Heart right ventricle (tissue), 16 donors: ENCODE measurements at regions not wholly inside any gene's neighbourhood (a gene's known extent, or its start where the extent isn't known, plus 50 kb on each side); places are given as distances from the start of the nearest gene placed in this dataset.
A peak's percentile ranks its signal among the peaks of the same experiment; 100 is the strongest.

Experiments used
- ATAC-seq, 8 donors: fragments of 200-7000 bp; cut with Tn5 transposase; one replicate each; pipeline ENCODE4 v1.9.1; 2020; ENCODE audit warnings: mild to moderate bottlenecking in 8 of 8, moderate library complexity in 8 of 8, moderate number of reproducible peaks in 1 of 8
- DNase-seq, 2 donors: peaks; one replicate each; pipeline ENCODE4 v3.0.0-alpha.2; 2020
- H3K27ac ChIP-seq, 10 donors: fragments of 200-600 bp; sonication (generic) in 2 of 10; one replicate each; pipeline versions ENCODE4 v1.5.0 to v1.8.0; 2020 to 2022; ENCODE audit warnings: mild to moderate bottlenecking in 3 of 10
- H3K27me3 ChIP-seq, 7 donors: fragments of 200-600 bp; one replicate each; pipeline ENCODE4 v1.8.0; 2021 to 2022; ENCODE audit warnings: mild to moderate bottlenecking in 2 of 7
- H3K36me3 ChIP-seq, 9 donors: fragments of 200-600 bp; sonication (generic) in 1 of 9; one replicate each; pipeline versions ENCODE4 v1.5.0 to v1.8.0; 2020 to 2022; ENCODE audit warnings: mild to moderate bottlenecking in 2 of 9
- H3K4me1 ChIP-seq, 9 donors: fragments of 200-600 bp; sonication (generic) in 1 of 9; one replicate each; pipeline versions ENCODE4 v1.5.0 to v1.8.0; 2020 to 2022; ENCODE audit warnings: mild to moderate bottlenecking in 4 of 9
- H3K4me3 ChIP-seq, 10 donors: fragments of 200-600 bp; sonication (generic) in 2 of 10; one replicate each; pipeline versions ENCODE4 v1.5.0 to v1.8.0; 2020 to 2022; ENCODE audit warnings: mild to moderate bottlenecking in 7 of 10, moderate library complexity in 2 of 10
- H3K9me3 ChIP-seq, 11 donors: fragments of 200-600 bp in 10 of 11; sonication (generic) in 2 of 11; one replicate each; pipeline versions ENCODE4 v1.5.0 to v1.8.0; 2013 to 2022; ENCODE audit warnings: mild to moderate bottlenecking in 2 of 11, control low read depth in 1 of 11, moderate library complexity in 1 of 11
- CTCF ChIP-seq, 9 donors: fragments of 200-600 bp; sonication (generic) in 2 of 9; IDR thresholded peaks; one replicate each; pipeline versions ENCODE4 v1.5.0 to v1.8.0; 2021 to 2022; ENCODE audit warnings: antibody characterized with exemption in 9 of 9, mild to moderate bottlenecking in 5 of 9, moderate library complexity in 1 of 9
- WGBS, 2 donors: extraction: QIAGEN DNeasy Blood & Tissue Kit; methylation state at CpG; one replicate each; pipeline ENCODE4 v1.1.7; 2013; ENCODE audit warnings: inconsistent platforms in 1 of 2; 5-methylcytosine and 5-hydroxymethylcytosine counted together
- intact Hi-C, 10 donors: fragments of 100-400 bp; cut with DNase I; formaldehyde crosslinking; loops; one replicate each; pipeline versions ENCODE4 v1.11.1 to v1.14.2; 2022
- donor health status: Arrhythmogenic right ventricular cardiomyopathy.
- donor health status: ischemic (EF 13 %, LVEDD 7.1; RV severe dilation, severe dysfunction).
- donor health status: healthy with polysubstance abuse.
- donor health status: DM: no; HTN: yes; CAD: no.
- donor health status: DM: no; HTN: no; CAD: no.
- donor health status: ischemic (EF 25% LVEDD 6.9; RV normal size, moderate dysfunction).
- donor health status: ischemic (EF 25% LVEDD 5.7; RV mildly dilated, moderate dysfunction).
- donor health status: healthy.
- donor health status: DM: yes; HTN: yes; CAD: no.
- donor health status: Ischemic cardiomyopathy.
- donor health status: ischemic (EF 35%, LVEDD 5.7; RV mildly dilated, moderate dysfunction).
- donor health status: nonischemic (EF 11% LVEDD 7.7; RV severe dilation, severe dysfunction).
- donor health status: DM: yes; HTN: yes; CAD: no.
- donor health status: PGD.
- donor health status: ischemic (EF 29% LVEDD 5.4; RV normal size, mild dysfunction).
- donor health status: nonischemic (EF 23%, LVEDD 6.1; RV moderate dilation, normal function).

GRCh38 chr4:85149676-85150075, 183.2 kb upstream of the WDFY3 start:
- DNase-seq, result no peak
- peak in 5 of 8 donors; percentile 34 to 76 (median 57) for ATAC-seq
- no peak overlapping the region for H3K4me3 ChIP-seq
- peaks cover 0 to 30% (median 15%) of the 10 kb centered on the region in 9 donors for H3K4me1 ChIP-seq
- no peaks in the 10 kb centered on the region for H3K27me3 ChIP-seq
- 78 to 83% methylated on average over 1 of the region's 1 CpG for WGBS, 2 donors
- intact Hi-C loops, result loop anchor here (5.0 to 10.0 kb wide), 15 partner anchors 62 to 895 kb away; no protein-coding TSS in a partner anchor
- TF ChIP-seq CTCF (IDR thresholded peaks at IDR 0.05), result no peak
- H3K9me3 ChIP-seq, result no peaks in the 10 kb centered on the region
- peak overlapping the region in 1 of 10 donors; percentile 11 for H3K27ac ChIP-seq
- no peaks in the 10 kb centered on the region for H3K36me3 ChIP-seq

- no peak for DNase-seq
- no peaks in the 10 kb centered on the region for H3K36me3 ChIP-seq
- intact Hi-C loops, result loop anchor here in 4 of 10 donors (5.0 to 10.0 kb wide), 4 partner anchors 591 to 816 kb away; no protein-coding TSS in a partner anchor
- WGBS, 2 donors, result 74 to 76% methylated on average over 1 of the region's 1 CpG
- H3K27me3 ChIP-seq, result no peaks in the 10 kb centered on the region
- ATAC-seq, result no peak
- no peak for TF ChIP-seq CTCF (IDR thresholded peaks at IDR 0.05)
- no peak overlapping the region for H3K4me3 ChIP-seq
- peaks cover 0 to 30% (median 15%) of the 10 kb centered on the region in 9 donors for H3K4me1 ChIP-seq
- peak overlapping the region in 1 of 10 donors; percentile 28 for H3K27ac ChIP-seq
- H3K9me3 ChIP-seq, result no peaks in the 10 kb centered on the region
Observed at GRCh38 chr4:85151371-85151770, 184.9 kb upstream of the WDFY3 start.

- no peaks in the 10 kb centered on the region for H3K36me3 ChIP-seq
- WGBS, 2 donors, result 71 to 84% methylated on average over 2 of the region's 2 CpGs
- intact Hi-C loops, result loop anchor here in 4 of 10 donors (5.0 to 10.0 kb wide), 4 partner anchors 591 to 816 kb away; no protein-coding TSS in a partner anchor
- H3K9me3 ChIP-seq, result no peaks in the 10 kb centered on the region
- H3K27me3 ChIP-seq, result no peaks in the 10 kb centered on the region
- H3K4me3 ChIP-seq, result no peak overlapping the region
- peaks cover 0 to 30% (median 15%) of the 10 kb centered on the region in 9 donors for H3K4me1 ChIP-seq
- TF ChIP-seq CTCF (IDR thresholded peaks at IDR 0.05), result no peak
- peak overlapping the region in 1 of 10 donors; percentile 28 for H3K27ac ChIP-seq
- ATAC-seq, result no peak
- DNase-seq, result no peak
Observed at GRCh38 chr4:85151786-85152185, 185.3 kb upstream of the WDFY3 start.

- intact Hi-C loops, result loop anchor here in 4 of 10 donors (5.0 to 10.0 kb wide), 4 partner anchors 590 to 815 kb away; no protein-coding TSS in a partner anchor
- ATAC-seq (no peak), DNase-seq (no peak)
- Histone ChIP-seq H3K27ac (peak overlapping the region in 1 of 10 donors; percentile 16), H3K9me3 (no peaks in the 10 kb centered on the region), H3K4me1 (peaks cover 0 to 30% (median 12%) of the 10 kb centered on the region in 9 donors), H3K4me3 (no peak overlapping the region), H3K36me3 (no peaks in the 10 kb centered on the region), H3K27me3 (no peaks in the 10 kb centered on the region)
- WGBS, 2 donors, result 68 to 76% methylated on average over 3 of the region's 3 CpGs
- TF ChIP-seq CTCF (IDR thresholded peaks at IDR 0.05), result no peak
Observed at GRCh38 chr4:85152480-85152879, 186.0 kb upstream of the WDFY3 start.
